HG02798 (cell line): ENCODE measurements at regions not wholly inside any gene's neighbourhood (a gene's known extent, or its start where the extent isn't known, plus 50 kb on each side); places are given as distances from the start of the nearest gene placed in this dataset.
"Not testable (repeated sequence)": the region's sequence is repeated elsewhere in the genome, so short reads cannot be mapped to it uniquely, and the experiment has no call there.

ENCODE experiments used
- ATAC-seq: cut with Tn5 transposase; IDR thresholded peaks from one replicate; pipeline ENCODE4 v1.9.1; 2021; ENCODE audit warnings: mild to moderate bottlenecking; ENCODE audit not compliant: unreplicated experiment, poor library complexity

DNA sequence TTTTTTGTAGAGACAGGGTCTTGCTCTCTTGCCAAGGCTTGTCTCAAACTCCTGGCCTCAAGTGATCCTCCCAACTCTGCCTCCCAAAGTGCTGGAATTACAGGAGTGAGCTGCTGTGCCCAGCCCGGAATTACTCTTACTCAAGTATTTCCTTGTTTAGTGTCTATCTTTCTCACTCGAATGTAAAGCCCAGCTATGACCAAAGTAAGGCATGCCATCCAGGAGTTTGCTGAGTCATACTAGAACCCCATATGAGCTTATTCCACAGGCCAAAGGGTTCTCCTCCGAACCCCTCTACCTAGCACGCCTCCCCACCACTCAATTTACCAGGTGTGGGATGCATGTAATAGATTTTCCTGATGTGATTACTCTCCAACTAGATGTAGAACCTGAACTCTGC lies 166.6 kb upstream of the AUTS2 start:
- ATAC-seq: no peak

DNA sequence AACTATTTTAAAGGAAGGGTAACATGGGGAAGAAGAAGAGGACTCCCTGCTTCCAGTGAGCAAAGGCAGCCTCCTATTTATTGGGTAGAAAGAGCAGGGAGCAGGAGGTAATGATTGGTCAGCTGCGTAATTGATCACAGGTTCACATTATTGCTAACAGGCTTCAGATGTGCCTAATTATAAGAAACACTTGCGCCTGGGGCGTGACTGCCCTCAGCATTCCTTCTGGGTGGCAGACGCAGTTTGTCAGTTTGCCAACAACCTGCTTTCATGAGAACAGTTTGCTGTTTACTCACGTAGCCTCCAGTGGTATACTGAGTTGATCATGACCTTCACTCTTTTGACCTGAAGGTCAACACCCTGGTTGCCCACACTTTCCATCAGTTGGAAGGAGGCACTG lies 166.0 kb upstream of the AUTS2 start:
- not testable (repeated sequence) for ATAC-seq

DNA sequence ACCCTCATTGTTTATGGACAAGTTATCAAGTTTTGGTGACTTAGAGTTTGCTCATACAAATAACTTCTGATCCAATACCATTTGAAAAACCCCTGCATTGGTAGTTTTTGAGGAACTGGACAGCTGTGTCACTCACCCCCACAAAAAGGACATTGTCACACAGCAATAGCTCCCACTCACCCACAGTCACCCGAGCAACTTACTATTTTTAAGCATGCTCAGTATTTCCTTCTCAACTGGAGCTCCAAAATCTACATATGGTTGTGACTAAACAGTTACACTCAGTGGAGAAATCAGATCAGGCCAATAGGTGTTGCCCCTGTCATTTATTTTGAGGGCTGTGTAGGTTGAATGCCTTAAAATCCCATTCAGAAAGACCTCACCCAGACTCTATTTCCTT lies 165.2 kb upstream of the AUTS2 start:
- ATAC-seq: no peak

DNA sequence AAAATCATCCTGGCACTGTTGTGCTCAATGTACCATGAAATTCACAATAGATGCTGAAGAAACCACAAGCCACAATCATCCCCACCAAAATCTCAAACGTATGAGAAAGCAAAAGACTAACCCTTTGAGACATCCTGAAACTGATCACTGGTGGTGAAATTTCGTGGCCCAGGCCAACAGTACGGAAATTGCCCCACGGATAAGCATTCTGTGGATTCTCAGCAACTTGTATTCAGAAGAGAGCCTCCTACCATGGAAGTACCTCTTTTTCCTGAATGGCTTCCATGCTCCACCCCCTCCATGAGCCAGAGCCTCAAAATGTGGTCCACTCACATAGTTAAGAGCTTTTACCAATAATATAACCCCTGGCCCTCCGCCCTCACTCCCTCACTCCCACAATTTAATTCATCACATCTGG lies 163.9 kb upstream of the AUTS2 start:
- ATAC-seq: no peak

DNA sequence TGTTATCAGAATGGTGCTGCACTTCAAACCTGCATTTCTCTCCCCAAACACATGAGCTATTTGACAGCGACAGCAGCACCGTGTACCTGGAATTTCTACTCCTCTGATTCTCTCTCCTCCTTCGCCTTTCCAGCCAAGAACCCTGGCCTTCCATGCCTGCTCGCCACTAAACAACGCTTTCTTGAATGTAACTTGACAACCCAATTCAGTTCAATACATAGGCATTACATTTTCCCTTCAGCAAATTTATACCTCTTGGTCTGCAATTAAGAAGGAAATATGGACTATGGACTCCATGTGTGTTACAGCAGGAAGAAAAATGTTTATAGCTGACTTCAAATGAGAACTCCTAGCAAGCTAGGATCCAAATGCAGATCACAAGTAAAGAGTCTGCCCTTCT lies 162.6 kb upstream of the AUTS2 start:
- no peak for ATAC-seq

DNA sequence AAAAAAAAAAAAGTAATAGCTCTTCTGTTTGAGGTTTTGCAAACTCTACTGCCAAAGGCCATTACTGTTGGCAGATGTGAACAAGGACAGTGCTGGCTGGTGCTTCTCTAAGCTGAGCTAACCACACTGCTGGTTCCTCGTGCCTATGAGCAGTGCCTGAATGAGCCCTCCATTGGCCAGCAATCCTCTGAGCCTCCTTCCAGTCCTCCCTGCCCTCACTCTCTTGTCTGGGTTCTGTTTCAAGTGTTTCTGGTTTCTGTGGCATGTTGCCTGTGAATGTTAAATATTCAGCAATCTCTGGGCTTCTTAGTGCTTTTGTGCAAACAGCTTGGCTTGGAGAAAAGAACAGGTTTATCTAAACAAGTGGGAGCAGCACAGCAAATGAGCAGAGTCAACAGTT lies 161.3 kb upstream of the AUTS2 start:
- ATAC-seq: no peak

DNA sequence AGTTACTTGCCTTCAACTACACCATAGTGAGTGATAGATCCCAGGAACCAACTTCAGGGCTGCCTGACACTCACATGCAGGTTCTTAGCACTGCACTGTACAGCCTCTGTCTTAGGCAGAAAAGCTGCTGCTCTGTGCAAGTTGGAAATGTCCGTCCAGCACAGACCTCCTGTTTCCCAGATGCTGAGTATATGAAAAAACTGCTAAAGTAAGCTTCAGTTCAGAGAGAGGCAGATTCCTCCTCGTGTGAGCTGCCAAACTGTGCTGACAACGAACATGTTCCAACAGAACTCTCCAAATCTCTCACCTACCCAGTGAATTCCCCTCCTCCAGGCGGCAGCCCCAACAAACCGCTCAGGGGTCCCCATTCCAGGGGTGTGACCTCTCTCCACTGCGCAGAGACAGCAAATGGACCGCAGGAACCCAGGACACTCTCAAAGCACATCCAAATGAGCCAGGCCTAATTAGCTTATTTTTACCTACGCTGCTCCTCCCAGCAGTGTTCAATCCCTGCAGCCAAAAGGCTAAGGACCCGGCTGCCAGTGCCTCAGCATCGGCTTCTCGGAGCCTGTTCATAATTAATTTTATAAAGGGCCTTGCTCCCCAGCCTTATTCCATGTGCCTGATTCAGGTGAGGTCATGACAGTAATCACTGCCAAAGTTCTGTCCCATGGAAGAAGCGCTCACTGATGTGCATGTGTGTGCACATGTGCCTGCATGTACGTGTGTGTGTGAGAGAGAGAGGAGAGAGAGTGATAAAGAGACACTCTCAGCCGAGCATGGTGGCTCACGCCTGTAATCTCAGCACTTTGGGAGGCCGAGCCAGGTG lies 159.5 kb upstream of the AUTS2 start:
- no peak for ATAC-seq

DNA sequence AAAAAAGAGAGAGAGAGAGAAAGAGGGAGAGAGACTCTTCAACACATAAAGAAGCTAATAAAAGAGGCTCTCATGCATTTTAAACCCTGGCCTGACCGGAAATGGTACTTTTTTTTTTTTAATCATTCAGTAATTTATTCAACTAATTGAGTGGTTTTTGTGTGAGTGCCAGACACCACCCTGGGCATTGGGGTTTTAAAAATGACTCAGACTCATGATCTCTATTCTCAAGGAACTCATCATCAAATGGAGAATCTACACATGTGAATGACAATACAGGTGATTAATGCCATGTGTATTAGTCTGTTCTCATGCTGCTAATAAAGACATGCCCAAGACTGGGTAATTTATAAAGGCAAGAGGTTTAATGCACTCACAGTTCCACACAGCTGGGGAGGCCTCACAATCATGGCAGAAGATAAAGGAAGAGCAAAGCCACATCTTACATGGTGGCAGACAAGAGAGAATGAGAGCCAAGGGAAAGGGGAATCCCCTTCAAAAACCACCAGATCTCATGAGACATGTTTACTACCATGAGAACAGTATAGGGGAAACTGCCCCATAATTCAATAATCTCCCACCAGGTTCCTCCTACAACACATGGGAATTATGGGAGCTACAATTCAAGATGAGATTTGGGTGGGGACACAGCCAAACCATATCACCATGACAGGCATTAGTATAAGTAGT lies 158.5 kb upstream of the AUTS2 start:
- no peak for ATAC-seq

DNA sequence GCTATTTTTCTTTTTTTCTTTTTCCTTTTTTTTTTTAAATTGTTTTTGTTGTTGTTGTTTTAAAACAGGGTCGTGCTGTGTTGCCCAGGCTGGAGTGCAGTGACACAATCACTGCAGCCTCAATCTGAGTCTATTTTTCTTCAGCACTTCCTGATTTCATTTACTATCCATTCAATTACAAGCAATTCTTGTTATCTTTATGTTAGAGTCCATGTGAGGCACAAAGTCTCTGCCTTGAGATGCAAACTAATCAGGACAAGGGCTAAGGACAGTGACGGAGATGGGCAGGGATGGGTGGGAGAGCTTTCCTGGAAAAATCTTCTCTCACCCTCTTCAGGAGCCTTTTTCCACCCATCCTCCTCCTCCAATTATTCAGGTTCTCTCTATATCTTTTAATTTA lies 157.3 kb upstream of the AUTS2 start:
- ATAC-seq: no peak

DNA sequence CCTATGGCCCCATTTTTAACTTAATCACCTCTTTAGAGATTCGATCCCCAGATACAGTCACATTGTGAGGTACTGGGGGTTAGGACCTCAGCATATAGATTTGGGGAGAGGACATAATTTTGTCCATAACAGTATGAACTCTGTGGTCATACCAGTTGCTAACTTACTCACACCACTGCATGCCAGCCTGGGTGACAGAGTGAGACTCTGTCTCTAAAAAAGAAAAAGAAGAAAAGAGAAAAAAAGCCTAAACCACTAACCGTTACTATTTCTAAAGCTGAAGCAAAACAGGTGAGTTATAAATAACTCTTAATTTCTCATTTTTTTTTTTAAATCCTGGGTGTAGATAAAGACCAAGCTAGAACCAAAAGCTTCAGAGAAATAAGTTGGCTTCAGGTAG lies 155.1 kb upstream of the AUTS2 start:
- no peak for ATAC-seq

DNA sequence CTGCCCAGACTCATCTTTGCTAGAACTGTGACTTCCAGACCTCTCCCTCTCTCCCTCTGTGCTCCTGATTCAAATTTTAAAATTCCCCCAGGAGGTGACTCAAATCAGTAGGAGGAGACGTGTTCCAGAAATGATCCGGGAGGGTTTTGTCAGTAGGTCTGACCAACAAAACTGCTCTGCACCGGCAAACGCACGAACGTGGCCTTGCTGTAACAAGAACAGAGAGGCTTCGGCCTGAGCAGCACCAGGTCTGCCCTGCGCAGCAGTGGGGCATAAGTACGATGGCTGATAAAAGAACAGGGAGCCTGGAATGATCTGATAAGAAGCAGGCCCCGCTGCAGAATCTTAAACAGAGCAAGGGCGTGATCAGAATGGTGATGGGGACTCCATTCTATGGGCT lies 152.7 kb upstream of the AUTS2 start:
- no peak for ATAC-seq

DNA sequence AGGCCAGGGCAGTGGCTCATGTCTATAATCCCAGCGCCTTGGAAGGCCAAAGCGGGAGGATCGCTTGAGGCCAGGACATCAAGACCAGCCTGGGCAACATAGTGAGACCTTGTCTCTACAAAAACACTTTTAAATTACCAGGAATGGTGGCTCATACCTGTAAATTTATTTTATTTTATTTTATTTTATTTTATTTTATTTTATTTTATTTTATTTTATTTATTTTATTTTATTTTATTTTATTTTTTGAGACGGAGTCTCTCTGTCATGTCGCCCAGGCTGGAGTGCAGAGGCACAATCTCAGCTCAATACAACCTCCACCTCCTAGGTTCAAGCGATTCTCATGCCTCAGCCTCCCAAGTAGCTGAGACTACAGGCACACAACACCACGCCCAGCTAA lies 152.1 kb upstream of the AUTS2 start:
- ATAC-seq: not testable (repeated sequence)

DNA sequence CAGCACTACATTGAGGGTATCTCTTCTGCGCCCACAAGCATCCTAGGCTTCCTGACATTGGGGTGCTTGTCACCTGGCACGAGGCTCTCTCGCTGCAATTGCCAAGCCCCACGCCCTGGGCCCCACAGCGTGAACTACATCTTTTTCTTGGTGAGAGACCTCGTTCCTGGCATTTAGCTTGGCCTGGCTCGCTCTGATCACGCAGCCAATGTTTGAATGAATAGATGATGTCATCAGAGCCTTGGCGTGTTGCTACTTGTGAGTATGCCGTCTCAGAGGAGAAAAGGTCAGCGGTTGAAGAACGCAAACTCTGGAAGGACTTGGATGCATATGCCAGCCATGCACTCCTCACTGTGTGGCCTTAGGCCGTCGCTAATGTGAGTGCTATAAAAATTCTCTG lies 150.2 kb upstream of the AUTS2 start:
- no peak for ATAC-seq

DNA sequence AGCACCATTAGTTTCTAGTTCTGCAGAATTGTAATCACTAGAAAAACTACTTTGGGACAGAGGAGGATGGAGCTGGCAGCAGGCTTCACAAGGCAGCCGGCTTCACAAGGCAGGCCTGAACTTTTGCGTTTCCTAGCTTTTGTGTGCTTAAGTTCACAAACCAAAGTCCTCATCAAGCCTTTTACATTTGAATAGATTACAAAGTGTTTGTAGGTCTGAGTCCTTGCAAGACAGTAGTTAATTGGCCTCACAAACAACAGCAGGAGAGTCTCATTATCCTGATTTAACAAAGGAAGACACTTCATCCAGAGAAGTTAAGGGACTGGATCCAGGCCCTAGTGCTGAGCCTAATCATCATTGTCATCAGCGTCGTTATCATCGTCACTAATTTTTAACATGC lies 147.8 kb upstream of the AUTS2 start:
- ATAC-seq: no peak

DNA sequence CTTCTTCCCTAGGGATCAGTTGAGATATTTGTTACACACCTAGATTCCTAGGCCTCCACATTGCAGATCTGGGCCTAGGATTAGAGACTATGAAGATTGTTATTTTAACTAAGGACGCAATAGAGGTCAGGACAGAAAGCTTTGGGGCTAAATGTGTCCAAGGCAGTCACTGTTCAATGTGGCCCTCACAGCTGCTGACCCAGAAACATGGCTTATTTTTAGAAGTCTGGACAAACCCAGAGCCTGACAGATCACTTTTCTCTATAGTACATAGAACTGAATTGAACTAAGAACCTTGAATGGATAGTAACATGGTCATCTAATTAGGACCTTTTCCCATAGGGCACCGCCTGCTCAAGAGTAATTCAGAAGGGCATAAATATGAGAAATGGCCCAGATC lies 146.6 kb upstream of the AUTS2 start:
- ATAC-seq: no peak

DNA sequence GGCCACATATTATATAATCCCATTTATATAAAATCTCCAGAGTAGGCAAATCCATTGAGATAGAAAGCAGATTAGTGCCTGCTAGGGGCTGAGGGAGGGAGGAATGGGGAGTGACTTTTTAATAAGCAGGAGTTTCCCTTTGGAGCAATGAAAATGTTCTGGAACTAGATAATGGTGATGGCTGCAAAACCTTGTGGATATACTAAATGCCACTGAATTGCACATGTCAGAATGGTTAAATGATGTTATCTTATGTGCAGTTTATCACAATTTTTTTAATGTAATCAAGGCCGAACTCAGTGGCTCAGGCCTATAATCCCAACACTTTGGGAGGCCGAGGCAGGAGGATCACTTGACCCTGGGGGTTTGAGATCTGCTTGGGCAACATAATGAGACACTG lies 145.5 kb upstream of the AUTS2 start:
- no peak for ATAC-seq

DNA sequence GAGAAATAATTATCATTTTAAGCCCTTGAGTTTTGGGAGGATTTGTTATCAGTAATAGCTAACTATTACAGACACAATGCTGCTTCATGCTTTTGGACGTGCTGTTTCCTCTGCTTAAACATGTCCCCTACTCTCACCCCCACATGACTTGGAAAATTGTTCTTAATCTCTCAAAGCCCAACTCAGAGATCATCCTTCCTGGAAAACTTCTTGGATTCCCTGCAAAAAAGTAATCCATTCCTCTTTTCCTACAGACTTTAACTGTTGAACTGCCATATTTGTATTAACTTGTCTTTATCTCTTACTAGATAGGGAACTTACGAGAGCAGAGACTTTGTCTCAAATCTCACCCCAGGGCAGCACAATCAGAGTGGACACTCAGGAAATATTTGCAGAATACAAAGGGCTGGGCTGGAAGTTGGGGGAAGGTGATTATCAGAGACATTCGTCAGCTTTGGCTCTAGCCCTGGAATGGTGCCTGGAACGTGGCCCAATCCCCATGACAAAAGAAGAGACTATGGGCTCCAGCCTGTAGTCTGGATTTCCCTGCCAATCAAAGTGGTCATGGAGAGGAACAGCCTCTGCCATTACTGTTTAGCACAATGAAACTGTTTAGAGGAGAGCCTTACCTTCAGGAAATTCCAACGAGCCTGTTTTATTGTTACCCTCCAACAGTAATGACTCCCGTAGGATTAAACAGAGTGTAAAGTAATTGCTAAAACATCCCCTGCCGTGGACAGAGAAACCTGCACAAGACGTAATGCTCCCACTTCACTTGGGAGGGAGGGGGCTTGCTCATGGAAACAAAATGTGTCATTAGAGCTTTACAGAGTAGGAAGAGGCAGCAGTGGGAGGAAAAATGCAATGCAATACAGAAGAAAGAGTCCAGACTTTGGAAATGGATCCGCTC lies 140.4 kb upstream of the AUTS2 start:
- no peak for ATAC-seq

DNA sequence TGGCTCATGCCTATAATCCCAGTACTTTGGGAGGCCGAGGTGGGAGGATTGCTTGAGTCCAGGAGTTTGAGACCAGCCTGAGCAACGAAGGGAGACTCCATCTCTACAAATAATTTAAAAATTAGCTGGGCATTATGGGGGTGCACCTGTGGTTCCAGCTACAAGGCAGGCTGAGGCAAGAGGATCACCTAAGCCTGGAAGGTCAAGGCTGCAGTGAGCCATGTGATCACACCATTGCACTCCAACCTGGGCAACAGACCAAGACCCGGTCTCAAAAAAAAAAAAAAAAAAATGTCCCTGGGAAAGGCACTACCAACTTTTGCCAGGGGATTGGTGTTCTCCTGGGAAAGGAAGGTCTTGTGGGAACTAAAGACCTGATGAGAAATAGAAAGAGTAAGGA lies 134.2 kb upstream of the AUTS2 start:
- ATAC-seq: no peak

DNA sequence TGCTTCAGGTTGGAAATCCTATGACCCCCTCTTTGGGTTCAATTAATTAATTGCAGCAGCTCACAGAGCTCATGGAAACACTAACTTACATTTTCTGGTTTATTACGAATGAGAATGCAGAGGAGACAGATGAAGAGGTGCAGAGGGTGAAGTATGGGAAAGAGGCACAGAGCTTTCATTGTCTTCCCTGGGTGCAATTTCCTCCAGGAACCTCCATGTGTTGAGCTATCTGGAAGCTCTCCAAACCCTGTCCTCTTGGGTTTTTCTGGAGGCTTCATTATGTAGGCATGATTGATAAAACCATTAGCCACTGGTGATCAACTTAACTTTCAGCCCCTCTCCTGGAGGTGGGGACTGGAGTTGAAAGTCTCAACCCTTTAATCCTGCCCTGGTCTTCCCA lies 133.0 kb upstream of the AUTS2 start:
- ATAC-seq: no peak

DNA sequence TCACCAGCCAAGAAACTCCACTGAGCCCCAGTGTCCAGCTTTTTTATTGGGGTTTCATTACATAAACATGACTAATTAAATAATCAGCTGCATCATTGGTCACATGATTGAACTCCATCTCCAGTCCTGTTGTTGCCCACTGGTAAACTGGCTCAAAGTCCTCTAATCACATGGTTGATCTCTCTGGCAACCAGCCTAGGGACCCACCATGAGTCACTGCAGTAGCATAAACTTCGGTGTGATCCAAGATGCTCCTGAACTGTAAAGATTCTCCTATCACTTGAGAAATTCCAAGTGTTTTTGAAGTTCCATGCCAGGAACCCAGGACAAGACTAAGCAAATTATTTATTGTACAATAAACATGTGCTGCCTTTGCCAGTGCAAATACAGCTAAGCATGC lies 130.4 kb upstream of the AUTS2 start:
- ATAC-seq: no peak

DNA sequence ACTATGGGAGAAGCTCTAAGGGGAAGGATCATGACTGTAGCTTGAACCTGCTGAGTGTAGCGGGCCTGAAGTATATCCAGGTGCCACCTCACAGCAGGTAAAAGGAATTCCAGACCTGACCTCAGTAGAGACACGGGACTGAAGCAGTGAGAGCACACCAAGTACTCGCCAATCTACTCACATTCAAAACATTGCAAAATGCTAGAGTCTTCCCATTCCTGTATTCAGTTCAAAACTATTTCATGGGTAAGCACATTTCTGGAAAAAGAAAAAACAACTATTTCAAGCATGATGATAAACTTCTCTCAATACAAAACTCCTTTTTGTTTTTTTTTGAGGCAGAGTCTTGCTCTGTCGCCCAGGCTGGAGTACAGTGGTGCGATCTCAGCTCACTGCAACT lies 121.9 kb upstream of the AUTS2 start:
- no peak for ATAC-seq
